ENCODE measurements at regions not wholly inside any gene's neighbourhood (a gene's known extent, or its start where the extent isn't known, plus 50 kb on each side); places are given as distances from the start of the nearest gene placed in this dataset.

DNA sequence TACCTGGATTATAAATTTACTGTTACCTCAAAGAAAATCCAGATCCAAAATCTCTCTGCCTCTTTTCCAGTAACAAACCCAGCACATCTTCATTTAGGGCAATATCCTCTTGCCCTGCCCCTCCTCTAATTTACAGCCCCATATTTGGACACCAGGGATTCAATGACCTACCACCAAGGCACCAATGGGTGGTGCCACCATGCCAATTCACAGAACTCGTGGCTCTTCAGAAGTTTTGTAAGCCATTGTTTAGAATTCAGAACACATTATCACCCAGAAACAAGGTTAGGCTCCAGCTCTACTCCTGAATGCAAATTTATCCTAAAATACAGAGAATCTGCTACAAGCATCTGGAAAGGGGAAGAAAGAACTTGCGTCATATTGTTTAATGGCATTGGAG is 67.8 kb upstream of the SASH1 start:
- no peak overlapping the region for H2AFZ ChIP-seq (replicated peaks; ENCODE audit: low read length, poor library complexity)
- dilution Hi-C loops (cut with HindIII; ENCODE audit: low sequenced_read_pairs, unreplicated experiment) (no loop called here), intact Hi-C loops (cut with micrococcal nuclease) (loop anchor here (5.0 kb wide), 2 partner anchors 67 to 247 kb away; partner anchors contain the start of gene SASH1), in situ Hi-C loops (cut with MboI; ENCODE audit: low sequenced_read_pairs) (no loop called here)
- peaks cover 8% of the 10 kb centered on the region; the same call in 1 of the 2 replicates for H3K4me1 ChIP-seq (ENCODE audit: control insufficient read depth, insufficient read depth, low read length)
- peak overlapping the region; percentile 53; the same call in 2 of the 3 replicates for H2BK15ac ChIP-seq (ENCODE audit: low read depth, low read length)
- H4K8ac ChIP-seq (ENCODE audit: low read depth in 2 of 2, low read length in 2 of 2) = no peak overlapping the region
- H2AK5ac ChIP-seq (ENCODE audit: low read depth, low read length) = peak overlapping the region; percentile 91
- H3K23ac ChIP-seq (ENCODE audit: low read depth, low read length) = peak overlapping the region; percentile 29; the same call in 1 of the 2 replicates
- no peak overlapping the region for H3K18ac ChIP-seq (ENCODE audit: low read depth, low read length)
- no peak overlapping the region for H3K27ac ChIP-seq (ENCODE audit: insufficient read depth, low read length)
- TF ChIP-seq MXI1 (IDR thresholded peaks at IDR 0.05; ENCODE audit: borderline replicate concordance, low read depth, low read length) (no peak), CTCF (conservative IDR thresholded peaks at IDR 0.05; ENCODE audit: low read depth, low read length) (no peak), MAZ (IDR thresholded peaks at IDR 0.05; ENCODE audit: borderline replicate concordance, low read depth, low read length) (no peak), RAD21 (IDR thresholded peaks at IDR 0.05; ENCODE audit: low read length) (no peak), RCOR1 (IDR thresholded peaks at IDR 0.05; ENCODE audit: insufficient replicate concordance, low read length) (no peak), MAFK (IDR thresholded peaks at IDR 0.05; ENCODE audit: low read depth, low read length) (no peak), CEBPB (IDR thresholded peaks at IDR 0.05; ENCODE audit: low read depth, low read length) (no peak)
- TF ChIP-seq, protein P1, sequence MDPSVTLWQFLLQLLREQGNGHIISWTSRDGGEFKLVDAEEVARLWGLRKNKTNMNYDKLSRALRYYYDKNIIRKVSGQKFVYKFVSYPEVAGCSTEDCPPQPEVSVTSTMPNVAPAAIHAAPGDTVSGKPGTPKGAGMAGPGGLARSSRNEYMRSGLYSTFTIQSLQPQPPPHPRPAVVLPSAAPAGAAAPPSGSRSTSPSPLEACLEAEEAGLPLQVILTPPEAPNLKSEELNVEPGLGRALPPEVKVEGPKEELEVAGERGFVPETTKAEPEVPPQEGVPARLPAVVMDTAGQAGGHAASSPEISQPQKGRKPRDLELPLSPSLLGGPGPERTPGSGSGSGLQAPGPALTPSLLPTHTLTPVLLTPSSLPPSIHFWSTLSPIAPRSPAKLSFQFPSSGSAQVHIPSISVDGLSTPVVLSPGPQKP (IDR thresholded peaks at IDR 0.05; ENCODE audit: borderline replicate concordance, low read depth, low read length) = no peak
- 0 out of 2 replicates have a peak overlapping the region, but pooled peaks have one; percentile 25 for H3K14ac ChIP-seq (replicated peaks; ENCODE audit: low read depth, low read length)
- H2BK20ac ChIP-seq (ENCODE audit: low read depth, low read length) = 0 out of 2 replicates have a peak overlapping the region, but pooled peaks have one; percentile 39
- H3K27me3 ChIP-seq (ENCODE audit: control insufficient read depth, insufficient read depth, low read length) = no peaks in the 10 kb centered on the region
- H3K4me3 ChIP-seq (ENCODE audit: insufficient read depth, low read depth, low read length) = no peak overlapping the region
- H3K4ac ChIP-seq (ENCODE audit: low read depth, low read length) = peak overlapping the region; percentile 63; the same call in 1 of the 2 replicates
- POLR2A ChIA-PET (ENCODE audit: unreplicated experiment) = no interaction called here
- H4K20me1 ChIP-seq (ENCODE audit: insufficient read depth, low read length) = no peaks in the 10 kb centered on the region
- H3K36me3 ChIP-seq (ENCODE audit: control insufficient read depth, insufficient read depth, low read length) = no peaks in the 10 kb centered on the region
- no peak overlapping the region for H3K56ac ChIP-seq (ENCODE audit: extremely low read depth, insufficient read depth, low read length)
- ATAC-seq (ENCODE audit: low read depth) (no peak), DNase-seq (no peak)
- H4K5ac ChIP-seq (ENCODE audit: low read depth, low read length) = no peak overlapping the region
- no peaks in the 10 kb centered on the region for H3K9me3 ChIP-seq (ENCODE audit: control insufficient read depth, insufficient read depth, low read length)
- TSS peak; percentile 6 for BruUV-seq (replicated peaks)
- H3K4me2 ChIP-seq (ENCODE audit: low read depth, low read length) = no peak overlapping the region
- no CpG with 5 or more reads among the region's 2 CpGs for WGBS, 2 experiments (ENCODE audit: extremely low coverage in 2 of 2, insufficient read length in 1 of 2)
- no peak overlapping the region for H2AK9ac ChIP-seq (replicated peaks; ENCODE audit: low read depth, low read length, poor library complexity)
- peak overlapping the region; percentile 61 for H4K91ac ChIP-seq (ENCODE audit: insufficient read depth, low read depth, low read length)
- 0 out of 2 replicates have a peak, but pooled peaks cover 3% of the 10 kb centered on the region for H3K9me1 ChIP-seq (ENCODE audit: insufficient read depth, low read length)
- H3K79me1 ChIP-seq (ENCODE audit: low read depth in 1 of 2, low read length in 2 of 2) = peaks cover 13 to 30% of the 10 kb centered on the region in 2 experiments; a peak in 3 of 4 replicates
- H3K9ac ChIP-seq (ENCODE audit: low read depth, low read length) = no peak overlapping the region
- CTCF ChIA-PET = no interaction called here
- no peak overlapping the region for H2BK5ac ChIP-seq (ENCODE audit: low read depth, low read length, poor library complexity, severe bottlenecking)
- peak overlapping the region; percentile 33; the same call in 1 of the 2 replicates for H2BK120ac ChIP-seq (ENCODE audit: low read depth, low read length)

Measured in IMR-90 (cell line).